HFFc6 (cell line): ENCODE measurements at regions not wholly inside any gene's neighbourhood (a gene's known extent, or its start where the extent isn't known, plus 50 kb on each side); places are given as distances from the start of the nearest gene placed in this dataset.

Experiments
- DNase-seq: peaks from one replicate; pipeline ENCODE4 v3.0.0-alpha.2; 2018
- H3K27ac Mint-ChIP-seq: 2 replicates; pipeline ENCODE4 v1.8.0; 2020; ENCODE audit warnings: mild to moderate bottlenecking, mixed read lengths
- H3K27me3 Mint-ChIP-seq: 2 replicates; pipeline ENCODE4 v1.8.0; 2021; ENCODE audit warnings: mild to moderate bottlenecking, moderate library complexity, mixed read lengths; ENCODE audit not compliant: insufficient read depth
- H3K36me3 Mint-ChIP-seq: 2 replicates; pipeline ENCODE4 v1.8.0; 2021; ENCODE audit warnings: low read depth, mixed read lengths
- H3K4me1 Mint-ChIP-seq: 2 replicates; pipeline ENCODE4 v1.8.0; 2020; ENCODE audit warnings: low read depth, mixed read lengths
- H3K4me3 Mint-ChIP-seq: 2 replicates; pipeline ENCODE4 v1.8.0; 2020; ENCODE audit warnings: mild to moderate bottlenecking, moderate library complexity, mixed read lengths
- H3K9me3 Mint-ChIP-seq: 2 replicates; pipeline ENCODE4 v1.8.0; 2020; ENCODE audit warnings: mild to moderate bottlenecking, mixed read lengths
- CTCF ChIP-seq: fragments of 200-600 bp; sonication (generic); IDR thresholded peaks from 2 replicates; pipeline ENCODE4 v1.5.0; 2021; ENCODE audit warnings: antibody characterized with exemption, mild to moderate bottlenecking

GRCh38 chr21:27094184-27094948 is 127.5 kb upstream of the ADAMTS5 start:
- DNase-seq, result no peak
- Mint-ChIP-seq H3K36me3 (no peaks in the 10 kb centered on the region), H3K9me3 (no peaks in the 10 kb centered on the region), H3K27me3 (no peaks in the 10 kb centered on the region), H3K4me3 (no peak overlapping the region), H3K4me1 (peaks cover 7% of the 10 kb centered on the region; the same call in 1 of the 2 replicates), H3K27ac (no peak overlapping the region)
- no peak for TF ChIP-seq CTCF

- no peak for DNase-seq
Measured at GRCh38 chr21:27086630-27087029, 119.7 kb upstream of the ADAMTS5 start.

GRCh38 chr21:27086186-27086585 is 119.3 kb upstream of the ADAMTS5 start:
- H3K27ac Mint-ChIP-seq, result no peak overlapping the region
- no peak for DNase-seq
- peaks cover 5% of the 10 kb centered on the region; the same call in 1 of the 2 replicates for H3K27me3 Mint-ChIP-seq
- H3K9me3 Mint-ChIP-seq, result no peaks in the 10 kb centered on the region
- no peaks in the 10 kb centered on the region for H3K36me3 Mint-ChIP-seq
- H3K4me3 Mint-ChIP-seq, result no peak overlapping the region
- no peak for TF ChIP-seq CTCF
- H3K4me1 Mint-ChIP-seq, result no peaks in the 10 kb centered on the region

More at GRCh38 chr21:27086630-27087029, 119.7 kb upstream of the ADAMTS5 start:
- Mint-ChIP-seq H3K27me3 (peaks cover 5% of the 10 kb centered on the region; the same call in 1 of the 2 replicates), H3K4me3 (no peak overlapping the region), H3K27ac (no peak overlapping the region), H3K36me3 (no peaks in the 10 kb centered on the region), H3K4me1 (no peaks in the 10 kb centered on the region), H3K9me3 (no peaks in the 10 kb centered on the region)
- TF ChIP-seq CTCF, result no peak

- Mint-ChIP-seq H3K9me3 (no peaks in the 10 kb centered on the region), H3K36me3 (no peaks in the 10 kb centered on the region), H3K4me3 (no peak overlapping the region), H3K27me3 (peaks cover 5% of the 10 kb centered on the region; the same call in 1 of the 2 replicates), H3K27ac (no peak overlapping the region), H3K4me1 (no peaks in the 10 kb centered on the region)
- TF ChIP-seq CTCF, result no peak
- no peak for DNase-seq
Measured at GRCh38 chr21:27085387-27085786, 118.5 kb upstream of the ADAMTS5 start.

GRCh38 chr21:27083144-27083543 is 116.3 kb upstream of the ADAMTS5 start:
- H3K9me3 Mint-ChIP-seq, result no peaks in the 10 kb centered on the region
- no peaks in the 10 kb centered on the region for H3K4me1 Mint-ChIP-seq
- H3K36me3 Mint-ChIP-seq, result no peaks in the 10 kb centered on the region
- H3K4me3 Mint-ChIP-seq, result no peak overlapping the region
- no peak overlapping the region for H3K27ac Mint-ChIP-seq
- DNase-seq, result no peak
- TF ChIP-seq CTCF, result no peak
- H3K27me3 Mint-ChIP-seq, result peaks cover 5% of the 10 kb centered on the region; the same call in 1 of the 2 replicates
